SK-N-SH (cell line): ENCODE measurements at regions not wholly inside any gene's neighbourhood (a gene's known extent, or its start where the extent isn't known, plus 50 kb on each side); places are given as distances from the start of the nearest gene placed in this dataset.

Source experiments
- CTCF ChIA-PET: fragments of 300-600, 350-600 bp; formaldehyde crosslinking; extraction: SDS; loops from one replicate; lab custom pipeline; 2021; lab: Yijun Ruan, JAX
- POLR2A ChIA-PET: fragments of 350-600 bp; sonication (Branson Sonifier 250); formaldehyde crosslinking; extraction: SDS; loops from one replicate; lab custom pipeline; 2020; ENCODE audit warnings: antibody characterized with exemption, inconsistent platforms; lab: Yijun Ruan, JAX
- DNase-seq: peaks from one replicate; pipeline ENCODE4 v3.0.0; 2012
- H2AFZ ChIP-seq: fragments of 200-600 bp; sonication (generic); 2 replicates; pipeline ENCODE4 v1.8.1; 2016; ENCODE audit warnings: antibody characterized with exemption, mild to moderate bottlenecking, low read depth
- H3F3A ChIP-seq: fragments of 200-600 bp; sonication (generic); replicated peaks from 2 replicates; pipeline ENCODE3; 2016; ENCODE audit warnings: antibody characterized with exemption, mild to moderate bottlenecking; ENCODE audit not compliant: insufficient read depth
- H3K27ac ChIP-seq, 2 experiments: fragments of 200-500 bp in 1 of 2; fragments of 200-600 bp in 1 of 2; sonication (Bioruptor generic) in 1 of 2; sonication (generic), shearing (Covaris generic) in 1 of 2; 2 replicates each; pipeline versions ENCODE4 v1.5.1 to v1.6.1; 2014 to 2016; ENCODE audit warnings: low read depth in 2 of 2, inconsistent platforms in 1 of 2, low read length in 1 of 2, mild to moderate bottlenecking in 1 of 2, mixed read lengths in 1 of 2
- H3K27me3 ChIP-seq: fragments of 200-600 bp; sonication (generic), shearing (Covaris generic); 2 replicates; pipeline ENCODE4 v1.6.1; 2016; ENCODE audit warnings: mixed run types; ENCODE audit not compliant: insufficient read depth
- H3K36me3 ChIP-seq, 2 experiments: fragments of 200-500 bp in 1 of 2; fragments of 200-600 bp in 1 of 2; sonication (Bioruptor generic) in 1 of 2; sonication (generic) in 1 of 2; replicated peaks in 1 of 2; 2 replicates each; pipeline versions ENCODE3 to v1.5.1; 2014 to 2016; ENCODE audit warnings: low read length in 1 of 2, mild to moderate bottlenecking in 1 of 2; ENCODE audit not compliant: insufficient read depth in 2 of 2, control insufficient read depth in 1 of 2
- H3K4me1 ChIP-seq, 2 experiments: fragments of 200-500 bp in 1 of 2; fragments of 200-600 bp in 1 of 2; sonication (Bioruptor generic) in 1 of 2; sonication (generic), shearing (Covaris generic) in 1 of 2; 2 replicates each; pipeline versions ENCODE4 v1.5.1 to v1.6.1; 2014 to 2016; ENCODE audit warnings: low read depth in 1 of 2, low read length in 1 of 2, mixed run types in 1 of 2; ENCODE audit not compliant: insufficient read depth in 2 of 2, control insufficient read depth in 1 of 2
- H3K4me2 ChIP-seq: fragments of 200-600 bp; sonication (generic), shearing (Covaris generic); 2 replicates; pipeline ENCODE4 v1.6.1; 2017; ENCODE audit warnings: mixed run types
- H3K4me3 ChIP-seq, 2 experiments: fragments of 200-500 bp in 1 of 2; fragments of 200-600 bp in 1 of 2; sonication (Bioruptor generic) in 1 of 2; sonication (generic), shearing (Covaris generic) in 1 of 2; 2 replicates each; pipeline versions ENCODE4 v1.5.1 to v1.8.1; 2014 to 2016; ENCODE audit warnings: low read depth in 2 of 2, inconsistent platforms in 1 of 2, low read length in 1 of 2, mild to moderate bottlenecking in 1 of 2, mixed read lengths in 1 of 2, moderate library complexity in 1 of 2
- H3K79me2 ChIP-seq: fragments of 200-600 bp; sonication (generic); 2 replicates; pipeline ENCODE4 v1.8.1; 2017; ENCODE audit warnings: mild to moderate bottlenecking; ENCODE audit not compliant: insufficient read depth
- H3K9ac ChIP-seq: fragments of 200-600 bp; sonication (generic); 2 replicates; pipeline ENCODE4 v1.6.1; 2017; ENCODE audit warnings: mixed run types
- H3K9me2 ChIP-seq: fragments of 200-600 bp; sonication (generic); 2 replicates; pipeline ENCODE4 v1.6.1; 2017; ENCODE audit warnings: mixed run types
- H3K9me3 ChIP-seq: fragments of 200-600 bp; sonication (generic); 2 replicates; pipeline ENCODE4 v1.6.1; 2017; ENCODE audit warnings: mixed run types, mild to moderate bottlenecking, moderate library complexity
- H4K20me1 ChIP-seq: fragments of 200-600 bp; sonication (generic); 2 replicates; pipeline ENCODE4 v1.6.1; 2017; ENCODE audit warnings: mild to moderate bottlenecking, mixed run types; ENCODE audit not compliant: insufficient read depth
- CHD2 ChIP-seq: fragments of 150-350 bp; IDR thresholded peaks from 2 replicates; pipeline ENCODE4 v1.6.1; 2018; ENCODE audit warnings: low read length; ENCODE audit not compliant: partially characterized antibody
- CTCF ChIP-seq: fragments of 200-600 bp; sonication (generic); IDR thresholded peaks from 2 replicates; pipeline ENCODE4 v1.6.1; 2017; ENCODE audit warnings: antibody characterized with exemption, mild to moderate bottlenecking, moderate library complexity
- ELF1 ChIP-seq: IDR thresholded peaks from 2 replicates; pipeline ENCODE4 v1.4.0; 2012
- EP300 ChIP-seq, 2 experiments: IDR thresholded peaks; 2 replicates each; pipeline versions ENCODE4 v1.4.0 to v1.6.1; 2012; ENCODE audit warnings: borderline replicate concordance in 1 of 2, low read depth in 1 of 2, low read length in 1 of 2
- EZH2phosphoT487 ChIP-seq: fragments of 200-600 bp; sonication (generic); IDR thresholded peaks from 2 replicates; pipeline ENCODE4 v1.6.1; 2017; ENCODE audit warnings: low read depth, mixed run types, mild to moderate bottlenecking, antibody characterized with exemption, moderate library complexity, borderline replicate concordance
- FOXM1 ChIP-seq: IDR thresholded peaks from 2 replicates; pipeline ENCODE4 v1.4.0; 2012; ENCODE audit warnings: low read depth, mild to moderate bottlenecking
- GABPA ChIP-seq: IDR thresholded peaks from 2 replicates; pipeline ENCODE4 v1.4.0; 2012; ENCODE audit warnings: low read depth, mild to moderate bottlenecking
- MEF2A ChIP-seq: IDR thresholded peaks from 2 replicates; pipeline ENCODE4 v1.4.0; 2012; ENCODE audit warnings: low read depth, borderline replicate concordance
- MXI1 ChIP-seq: IDR thresholded peaks from 2 replicates; pipeline ENCODE4 v1.6.1; 2012; ENCODE audit warnings: mild to moderate bottlenecking, low read depth, low read length, improper control_type of control experiment
- PBX3 ChIP-seq: IDR thresholded peaks from 2 replicates; pipeline ENCODE4; 2012
- POLR2AphosphoS5 ChIP-seq: IDR thresholded peaks from 2 replicates; pipeline ENCODE4 v1.6.1; 2012; ENCODE audit warnings: low read depth, low read length
- RFX5 ChIP-seq: IDR thresholded peaks from 2 replicates; pipeline ENCODE4 v1.6.1; 2012; ENCODE audit warnings: mild to moderate bottlenecking, improper control_type of control experiment, low read length
- RXRA ChIP-seq: IDR thresholded peaks from 2 replicates; pipeline ENCODE4 v1.4.0; 2012; ENCODE audit warnings: low read depth, mild to moderate bottlenecking, borderline replicate concordance
- TCF12 ChIP-seq: IDR thresholded peaks from 2 replicates; pipeline ENCODE4 v1.4.0; 2012
- USF2 ChIP-seq: fragments of 150-350 bp; IDR thresholded peaks from 2 replicates; pipeline ENCODE4 v1.6.1; 2017; ENCODE audit warnings: antibody characterized with exemption, low read length, low read depth, borderline replicate concordance
- YY1 ChIP-seq: IDR thresholded peaks from 2 replicates; pipeline ENCODE4 v1.4.0; 2012; ENCODE audit warnings: low read depth, mild to moderate bottlenecking
- WGBS: methylation state at CpG from one replicate; pipeline ENCODE4 v1.1.6; 2017; ENCODE audit warnings: low lambda C conversion rate; 5-methylcytosine and 5-hydroxymethylcytosine counted together

GRCh38 chr12:127306604-127307215, 960.3 kb upstream of the TMEM132C start:
- POLR2A ChIA-PET, result no interaction called here
- H3K9ac ChIP-seq, result no peak overlapping the region
- H3K27ac ChIP-seq, result no peak overlapping the region
- H4K20me1 ChIP-seq, result no peaks in the 10 kb centered on the region
- no peaks in the 10 kb centered on the region for H3K36me3 ChIP-seq
- H3K79me2 ChIP-seq, result no peaks in the 10 kb centered on the region
- H3K4me2 ChIP-seq, result no peak overlapping the region
- DNase-seq, result no peak
- no peaks in the 10 kb centered on the region for H3K9me2 ChIP-seq
- CTCF ChIA-PET, result no interaction called here
- no peak overlapping the region for H2AFZ ChIP-seq
- TF ChIP-seq MEF2A, result no peak
- no peaks in the 10 kb centered on the region for H3K9me3 ChIP-seq
- WGBS, result 3% methylated on average over 4 of the region's 4 CpGs
- no peaks in the 10 kb centered on the region for H3F3A ChIP-seq
- H3K4me3 ChIP-seq, result no peak overlapping the region
- H3K27me3 ChIP-seq, result no peaks in the 10 kb centered on the region
- no peaks in the 10 kb centered on the region for H3K4me1 ChIP-seq

- ChIA-PET CTCF (interaction anchor here (0.8 kb wide), 1 partner anchor 172 kb away, joined by 3 read pairs; no protein-coding TSS in a partner anchor), POLR2A (no interaction called here)
- Histone ChIP-seq H3K4me3 (no peak overlapping the region), H3K9me2 (no peaks in the 10 kb centered on the region), H3F3A (no peaks in the 10 kb centered on the region), H2AFZ (no peak overlapping the region), H3K36me3 (no peaks in the 10 kb centered on the region), H3K4me1 (no peaks in the 10 kb centered on the region), H3K9me3 (no peaks in the 10 kb centered on the region), H3K27me3 (no peaks in the 10 kb centered on the region), H3K79me2 (no peaks in the 10 kb centered on the region), H3K27ac (no peak overlapping the region), H4K20me1 (no peaks in the 10 kb centered on the region), H3K4me2 (no peak overlapping the region), H3K9ac (no peak overlapping the region)
- DNase-seq, result no peak
- no peak for TF ChIP-seq RXRA
- no peak for TF ChIP-seq CTCF
- no peak for TF ChIP-seq MXI1
- TF ChIP-seq EP300 (IDR thresholded peaks at IDR 0.05; ENCODE audit: borderline replicate concordance in 1 of 2, low read depth in 1 of 2, low read length in 1 of 2), result no peak
- TF ChIP-seq PBX3, result no peak
- no peak for TF ChIP-seq RFX5
- WGBS, result 32% methylated on average over 6 of the region's 6 CpGs
Observed at GRCh38 chr12:127307528-127307927, 959.4 kb upstream of the TMEM132C start.

- ChIA-PET CTCF (interaction anchor here (0.8 kb wide), 1 partner anchor 173 kb away, joined by 3 read pairs; no protein-coding TSS in a partner anchor), POLR2A (no interaction called here)
- Histone ChIP-seq H3F3A (no peaks in the 10 kb centered on the region), H3K9ac (no peak overlapping the region), H3K27me3 (no peaks in the 10 kb centered on the region), H3K4me2 (no peak overlapping the region), H2AFZ (no peak overlapping the region), H3K9me3 (no peaks in the 10 kb centered on the region), H3K4me3 (no peak overlapping the region), H3K4me1 (no peaks in the 10 kb centered on the region), H3K27ac (no peak overlapping the region), H3K79me2 (no peaks in the 10 kb centered on the region), H3K36me3 (no peaks in the 10 kb centered on the region), H3K9me2 (no peaks in the 10 kb centered on the region), H4K20me1 (no peaks in the 10 kb centered on the region)
- 14% methylated on average over 1 of the region's 1 CpG for WGBS
- no peak for DNase-seq
- TF ChIP-seq MXI1 (no peak), CHD2 (no peak), USF2 (no peak), GABPA (no peak), YY1 (no peak), ELF1 (no peak), EZH2phosphoT487 (no peak), PBX3 (no peak), POLR2AphosphoS5 (no peak), TCF12 (no peak), MEF2A (no peak), RXRA (no peak), FOXM1 (no peak), RFX5 (no peak)
Observed at GRCh38 chr12:127308148-127308547, 958.8 kb upstream of the TMEM132C start.
